BE2C (cell line): ENCODE measurements at regions not wholly inside any gene's neighbourhood (a gene's known extent, or its start where the extent isn't known, plus 50 kb on each side); places are given as distances from the start of the nearest gene placed in this dataset.

Experiments
- DNase-seq: peaks from one replicate; pipeline ENCODE4 v3.0.0-alpha.2; 2020
- H3K27me3 ChIP-seq: fragments of 250-450 bp; sonication (Bioruptor Pico); 2 replicates; pipeline ENCODE4 v1.5.1; 2020; ENCODE audit warnings: mild to moderate bottlenecking
- H3K36me3 ChIP-seq: fragments of 250-450 bp; sonication (Bioruptor Pico); 2 replicates; pipeline ENCODE4 v1.5.1; 2020; ENCODE audit warnings: mild to moderate bottlenecking
- H3K4me1 ChIP-seq: fragments of 250-450 bp; sonication (Bioruptor Pico); 2 replicates; pipeline ENCODE4 v1.5.1; 2020
- H3K4me3 ChIP-seq: 2 replicates; pipeline ENCODE4 v1.5.1; 2011; ENCODE audit warnings: low read depth, low read length
- H3K9me3 ChIP-seq: fragments of 250-450 bp; sonication (Bioruptor Pico); 2 replicates; pipeline ENCODE4 v1.5.1; 2020
- TF ChIP-seq, protein P1 (sequence below): IDR thresholded peaks from 2 replicates; pipeline ENCODE4 v1.5.1; 2012; ENCODE audit warnings: mild to moderate bottlenecking, low read depth, low read length

DNA sequence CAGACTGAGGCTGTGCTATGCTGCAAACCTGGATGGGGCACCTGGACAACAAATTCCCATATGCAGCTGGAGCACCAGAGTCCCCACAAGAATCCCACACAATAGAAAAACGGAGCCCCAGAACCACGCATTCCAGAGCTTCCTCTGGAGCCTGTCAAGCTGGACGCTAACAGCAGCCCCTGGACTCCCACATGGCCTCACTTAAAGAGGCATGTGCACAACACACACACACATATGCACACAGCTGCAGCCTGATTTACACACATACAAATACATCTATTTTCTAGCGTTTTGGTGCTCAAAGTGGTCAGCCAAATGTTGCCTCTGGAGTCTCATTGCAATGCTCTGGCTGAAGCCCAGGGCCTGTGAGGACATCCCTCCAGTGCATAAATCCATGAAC, 632.7 kb upstream of the ID2 start:
- Histone ChIP-seq H3K36me3 (no peaks in the 10 kb centered on the region), H3K4me1 (no peaks in the 10 kb centered on the region), H3K27me3 (no peaks in the 10 kb centered on the region), H3K4me3 (no peak overlapping the region), H3K9me3 (no peaks in the 10 kb centered on the region)
- TF ChIP-seq, protein P1, sequence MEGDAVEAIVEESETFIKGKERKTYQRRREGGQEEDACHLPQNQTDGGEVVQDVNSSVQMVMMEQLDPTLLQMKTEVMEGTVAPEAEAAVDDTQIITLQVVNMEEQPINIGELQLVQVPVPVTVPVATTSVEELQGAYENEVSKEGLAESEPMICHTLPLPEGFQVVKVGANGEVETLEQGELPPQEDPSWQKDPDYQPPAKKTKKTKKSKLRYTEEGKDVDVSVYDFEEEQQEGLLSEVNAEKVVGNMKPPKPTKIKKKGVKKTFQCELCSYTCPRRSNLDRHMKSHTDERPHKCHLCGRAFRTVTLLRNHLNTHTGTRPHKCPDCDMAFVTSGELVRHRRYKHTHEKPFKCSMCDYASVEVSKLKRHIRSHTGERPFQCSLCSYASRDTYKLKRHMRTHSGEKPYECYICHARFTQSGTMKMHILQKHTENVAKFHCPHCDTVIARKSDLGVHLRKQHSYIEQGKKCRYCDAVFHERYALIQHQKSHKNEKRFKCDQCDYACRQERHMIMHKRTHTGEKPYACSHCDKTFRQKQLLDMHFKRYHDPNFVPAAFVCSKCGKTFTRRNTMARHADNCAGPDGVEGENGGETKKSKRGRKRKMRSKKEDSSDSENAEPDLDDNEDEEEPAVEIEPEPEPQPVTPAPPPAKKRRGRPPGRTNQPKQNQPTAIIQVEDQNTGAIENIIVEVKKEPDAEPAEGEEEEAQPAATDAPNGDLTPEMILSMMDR, result no peak
- no peak for DNase-seq

DNA sequence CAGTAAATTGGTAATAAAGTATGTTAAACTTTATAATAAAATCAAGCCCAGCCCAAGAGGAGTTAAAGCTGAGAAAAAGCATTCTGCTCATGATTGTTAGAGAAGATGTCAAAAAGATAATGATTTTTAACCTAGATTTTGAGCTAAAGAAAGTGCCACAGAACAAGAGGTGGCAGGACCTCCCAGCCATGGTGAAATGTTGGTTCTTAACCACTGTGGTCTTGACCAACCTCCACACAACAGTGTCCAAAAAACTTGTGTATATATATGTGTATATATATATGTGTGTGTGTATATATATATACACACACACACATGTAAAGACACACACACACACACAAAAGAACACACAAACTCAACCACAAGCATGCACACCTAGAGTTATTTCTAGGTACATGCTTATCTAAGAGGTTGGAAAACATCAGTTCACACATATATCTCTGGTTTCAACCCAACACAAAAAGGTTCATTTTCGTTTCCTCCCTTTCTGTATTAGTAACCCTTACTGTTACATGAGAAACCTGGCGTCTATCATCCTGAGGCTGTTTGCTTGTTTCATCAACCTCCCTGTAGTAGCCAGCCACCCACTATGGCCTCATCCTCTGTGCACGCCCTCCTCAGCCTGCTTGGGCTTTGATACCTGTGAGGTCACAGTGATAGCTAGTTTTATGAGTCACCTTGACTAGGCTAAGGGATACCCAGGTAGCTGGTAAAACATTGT, 631.8 kb upstream of the ID2 start:
- H3K9me3 ChIP-seq, result no peaks in the 10 kb centered on the region
- H3K36me3 ChIP-seq, result no peaks in the 10 kb centered on the region
- no peak for DNase-seq
- TF ChIP-seq, protein P1, result no peak
- H3K4me3 ChIP-seq, result no peak overlapping the region
- H3K27me3 ChIP-seq, result no peaks in the 10 kb centered on the region
- H3K4me1 ChIP-seq, result no peaks in the 10 kb centered on the region

DNA sequence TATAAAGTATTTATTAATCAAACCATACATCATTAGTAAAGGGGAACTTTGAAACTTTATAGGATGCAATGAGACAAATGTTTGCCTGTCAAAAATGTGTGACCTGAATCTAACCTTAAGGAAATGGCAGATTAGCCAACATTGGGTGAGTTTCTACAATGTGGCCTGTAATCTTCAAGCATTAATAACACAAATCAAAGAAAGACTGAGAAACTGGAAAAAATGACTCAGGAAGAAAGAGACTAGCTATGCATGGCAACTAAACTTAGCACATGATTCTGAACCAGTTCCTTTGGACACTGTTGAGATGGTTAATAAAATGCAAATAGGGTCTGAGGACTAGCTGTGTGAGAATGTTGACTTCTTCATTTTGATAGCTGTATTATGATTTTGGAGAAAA, 628.6 kb upstream of the ID2 start:
- H3K27me3 ChIP-seq, result no peaks in the 10 kb centered on the region
- no peaks in the 10 kb centered on the region for H3K4me1 ChIP-seq
- H3K9me3 ChIP-seq, result no peaks in the 10 kb centered on the region
- no peak overlapping the region for H3K4me3 ChIP-seq
- no peaks in the 10 kb centered on the region for H3K36me3 ChIP-seq
- no peak for DNase-seq
- TF ChIP-seq, protein P1, result no peak

DNA sequence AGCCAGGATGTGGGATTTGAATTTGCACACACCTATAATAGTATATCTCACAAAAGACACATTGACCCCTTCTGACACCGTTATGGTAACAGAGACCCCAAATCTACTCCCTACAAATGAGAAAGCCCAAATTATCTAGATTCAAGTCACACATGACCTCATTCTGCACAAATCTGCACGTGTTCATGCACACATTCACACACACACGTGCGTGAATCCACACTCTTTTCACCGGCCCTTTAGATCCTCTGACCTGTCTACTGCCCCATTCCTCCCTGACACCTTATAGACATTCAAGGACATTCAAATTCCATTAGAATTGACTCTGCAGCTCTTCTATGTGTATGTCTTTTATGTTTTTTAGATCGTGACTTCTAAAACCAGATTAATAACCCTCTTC, 627.8 kb upstream of the ID2 start:
- Histone ChIP-seq H3K9me3 (no peaks in the 10 kb centered on the region), H3K4me1 (no peaks in the 10 kb centered on the region), H3K27me3 (no peaks in the 10 kb centered on the region), H3K36me3 (no peaks in the 10 kb centered on the region), H3K4me3 (no peak overlapping the region)
- DNase-seq, result no peak
- TF ChIP-seq, protein P1, result no peak

DNA sequence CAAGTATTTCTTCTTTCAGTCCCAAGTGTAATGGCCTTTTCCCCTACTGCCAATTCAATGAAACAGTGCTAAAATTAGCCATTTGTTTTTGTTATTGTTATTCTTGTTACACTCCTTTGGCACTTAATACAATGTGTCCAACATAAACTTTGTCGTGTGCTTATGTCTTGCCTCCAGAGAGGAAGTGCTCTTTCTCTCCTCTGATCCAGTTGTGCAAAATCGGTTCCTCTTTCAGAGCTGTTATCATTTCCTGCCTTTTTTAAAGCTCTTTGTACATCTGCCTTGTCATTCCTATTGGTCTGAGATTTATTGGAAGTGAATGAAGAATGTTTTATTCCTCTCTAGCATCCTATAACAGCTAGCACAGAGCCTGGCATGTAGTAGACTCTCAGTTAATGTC, 623.2 kb upstream of the ID2 start:
- H3K27me3 ChIP-seq, result no peaks in the 10 kb centered on the region
- TF ChIP-seq, protein P1, result no peak
- no peaks in the 10 kb centered on the region for H3K4me1 ChIP-seq
- DNase-seq, result no peak
- no peak overlapping the region for H3K4me3 ChIP-seq
- no peaks in the 10 kb centered on the region for H3K36me3 ChIP-seq
- no peaks in the 10 kb centered on the region for H3K9me3 ChIP-seq

DNA sequence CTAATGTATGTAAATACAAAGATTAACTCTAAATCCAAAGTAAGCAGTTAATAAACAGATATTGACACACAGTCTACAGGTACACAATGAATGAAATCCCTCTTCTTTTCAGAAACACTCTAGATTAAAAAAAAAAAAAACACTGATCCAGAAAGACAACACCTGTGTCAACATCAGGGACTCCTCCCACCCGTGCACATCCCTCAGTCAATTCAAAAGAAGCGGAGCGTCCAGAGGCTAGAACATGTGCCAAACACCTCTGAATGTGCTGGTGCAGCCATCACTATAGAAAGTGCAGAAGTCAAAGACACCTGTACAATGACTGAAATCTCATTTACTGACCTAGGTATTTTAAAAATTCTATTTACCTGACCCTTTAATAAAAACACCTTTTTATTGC, 622.6 kb upstream of the ID2 start:
- H3K4me3 ChIP-seq, result no peak overlapping the region
- TF ChIP-seq, protein P1, result no peak
- no peaks in the 10 kb centered on the region for H3K9me3 ChIP-seq
- no peak for DNase-seq
- no peaks in the 10 kb centered on the region for H3K27me3 ChIP-seq
- no peaks in the 10 kb centered on the region for H3K4me1 ChIP-seq
- H3K36me3 ChIP-seq, result no peaks in the 10 kb centered on the region
